Astrocyte (in vitro differentiated cells and primary cell): ENCODE measurements at regions not wholly inside any gene's neighbourhood (a gene's known extent, or its start where the extent isn't known, plus 50 kb on each side); places are given as distances from the start of the nearest gene placed in this dataset.

ENCODE experiments used
- DNase-seq: peaks from one replicate; pipeline ENCODE4 v3.0.0-alpha.2; 2010; ENCODE audit warnings: low read depth
- FAIRE-seq: peaks from 2 replicates; lab custom pipeline; 2011; peaks lifted over from hg19 to GRCh38; lab: Jason Lieb, UNC
- H2AFZ ChIP-seq: 2 replicates; pipeline ENCODE4 v1.6.0; 2012; ENCODE audit warnings: low read depth, low read length, inconsistent platforms
- H3K27ac ChIP-seq: 2 replicates; pipeline ENCODE4 v1.5.1; 2011; ENCODE audit warnings: low read depth, low read length, inconsistent platforms
- H3K27me3 ChIP-seq: 2 replicates; pipeline ENCODE4 v1.6.0; 2011; ENCODE audit warnings: low read length, inconsistent platforms; ENCODE audit not compliant: insufficient read depth
- H3K36me3 ChIP-seq: 2 replicates; pipeline ENCODE4 v1.5.1; 2011; ENCODE audit warnings: low read length, inconsistent platforms; ENCODE audit not compliant: insufficient read depth
- H3K4me1 ChIP-seq: 2 replicates; pipeline ENCODE4 v1.5.1; 2011; ENCODE audit warnings: low read length, inconsistent platforms; ENCODE audit not compliant: insufficient read depth
- H3K4me2 ChIP-seq: 2 replicates; pipeline ENCODE4 v1.6.0; 2012; ENCODE audit warnings: low read length, inconsistent platforms
- H3K4me3 ChIP-seq: 2 replicates; pipeline ENCODE4 v1.5.1; 2011; ENCODE audit warnings: low read depth, mild to moderate bottlenecking, low read length, inconsistent platforms; ENCODE audit not compliant: insufficient read depth
- H3K79me2 ChIP-seq: 2 replicates; pipeline ENCODE4 v1.6.0; 2012; ENCODE audit warnings: mild to moderate bottlenecking, low read length, inconsistent platforms; ENCODE audit not compliant: insufficient read depth
- H3K9ac ChIP-seq: 2 replicates; pipeline ENCODE4 v1.6.0; 2012; ENCODE audit warnings: mild to moderate bottlenecking, low read length, inconsistent platforms
- H3K9me3 ChIP-seq: 2 replicates; pipeline ENCODE4 v1.5.1; 2012; ENCODE audit warnings: low read depth, mild to moderate bottlenecking, low read length, inconsistent platforms; ENCODE audit not compliant: insufficient read depth
- H4K20me1 ChIP-seq: 2 replicates; pipeline ENCODE4 v1.6.0; 2012; ENCODE audit warnings: low read length, inconsistent platforms; ENCODE audit not compliant: insufficient read depth
- H3K27ac Mint-ChIP-seq: one replicate; pipeline ENCODE4 v1.8.0; 2021; ENCODE audit warnings: mild to moderate bottlenecking, mixed read lengths; ENCODE audit not compliant: unreplicated experiment
- H3K27me3 Mint-ChIP-seq: one replicate; pipeline ENCODE4 v1.8.0; 2021; ENCODE audit warnings: low read depth, mixed read lengths; ENCODE audit not compliant: unreplicated experiment
- H3K36me3 Mint-ChIP-seq: one replicate; pipeline ENCODE4 v1.8.0; 2021; ENCODE audit warnings: low read depth, mixed read lengths; ENCODE audit not compliant: unreplicated experiment
- H3K4me1 Mint-ChIP-seq: one replicate; pipeline ENCODE4 v1.8.0; 2021; ENCODE audit warnings: low read depth, mixed read lengths; ENCODE audit not compliant: unreplicated experiment
- H3K4me3 Mint-ChIP-seq: one replicate; pipeline ENCODE4 v1.8.0; 2021; ENCODE audit warnings: mild to moderate bottlenecking, moderate library complexity, mixed read lengths; ENCODE audit not compliant: unreplicated experiment
- H3K9me3 Mint-ChIP-seq: one replicate; pipeline ENCODE4 v1.8.0; 2021; ENCODE audit warnings: mild to moderate bottlenecking, mixed read lengths; ENCODE audit not compliant: unreplicated experiment
- EZH2 ChIP-seq: IDR thresholded peaks from 2 replicates; pipeline ENCODE4 v1.6.1; 2012; ENCODE audit warnings: mild to moderate bottlenecking, low read length, inconsistent platforms; ENCODE audit not compliant: insufficient read depth
- TF ChIP-seq, protein P1 (sequence below): IDR thresholded peaks from 2 replicates; pipeline ENCODE4 v1.5.1; 2011; ENCODE audit warnings: low read depth, mild to moderate bottlenecking, inconsistent platforms, low read length, moderate library complexity; ENCODE audit not compliant: insufficient read depth

DNA sequence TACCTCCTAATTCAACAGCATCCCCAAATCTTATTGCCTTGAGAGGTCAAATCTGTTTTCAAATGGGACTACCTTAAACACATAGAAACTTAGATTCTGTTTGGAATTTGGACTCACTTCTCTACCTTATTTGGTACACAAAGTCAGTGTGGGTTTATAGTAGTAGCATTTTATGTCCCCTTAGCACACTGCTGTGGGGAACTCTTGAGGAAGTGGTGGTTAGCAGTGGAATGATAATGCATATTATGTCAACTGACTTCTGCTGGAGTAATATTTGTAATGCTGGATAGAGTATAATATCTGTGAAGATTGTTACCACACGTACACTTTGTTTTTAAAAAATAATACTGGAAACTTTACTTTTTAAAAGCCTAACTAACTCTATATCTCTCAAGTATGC lies 386.3 kb downstream of the NDFIP2 start:
- H3K27ac Mint-ChIP-seq = peak overlapping the region; percentile 71
- Histone ChIP-seq H3K79me2 (no peaks in the 10 kb centered on the region), H3K9ac (no peak overlapping the region), H3K9me3 (no peaks in the 10 kb centered on the region), H3K4me2 (no peak overlapping the region), H3K27me3 (no peaks in the 10 kb centered on the region), H3K36me3 (no peaks in the 10 kb centered on the region), H2AFZ (no peak overlapping the region), H3K27ac (no peak overlapping the region), H3K4me1 (peaks cover 11% of the 10 kb centered on the region), H3K4me3 (no peak overlapping the region), H4K20me1 (no peaks in the 10 kb centered on the region)
- TF ChIP-seq, protein P1, sequence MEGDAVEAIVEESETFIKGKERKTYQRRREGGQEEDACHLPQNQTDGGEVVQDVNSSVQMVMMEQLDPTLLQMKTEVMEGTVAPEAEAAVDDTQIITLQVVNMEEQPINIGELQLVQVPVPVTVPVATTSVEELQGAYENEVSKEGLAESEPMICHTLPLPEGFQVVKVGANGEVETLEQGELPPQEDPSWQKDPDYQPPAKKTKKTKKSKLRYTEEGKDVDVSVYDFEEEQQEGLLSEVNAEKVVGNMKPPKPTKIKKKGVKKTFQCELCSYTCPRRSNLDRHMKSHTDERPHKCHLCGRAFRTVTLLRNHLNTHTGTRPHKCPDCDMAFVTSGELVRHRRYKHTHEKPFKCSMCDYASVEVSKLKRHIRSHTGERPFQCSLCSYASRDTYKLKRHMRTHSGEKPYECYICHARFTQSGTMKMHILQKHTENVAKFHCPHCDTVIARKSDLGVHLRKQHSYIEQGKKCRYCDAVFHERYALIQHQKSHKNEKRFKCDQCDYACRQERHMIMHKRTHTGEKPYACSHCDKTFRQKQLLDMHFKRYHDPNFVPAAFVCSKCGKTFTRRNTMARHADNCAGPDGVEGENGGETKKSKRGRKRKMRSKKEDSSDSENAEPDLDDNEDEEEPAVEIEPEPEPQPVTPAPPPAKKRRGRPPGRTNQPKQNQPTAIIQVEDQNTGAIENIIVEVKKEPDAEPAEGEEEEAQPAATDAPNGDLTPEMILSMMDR = no peak
- no peak for TF ChIP-seq EZH2
- peaks cover 30% of the 10 kb centered on the region for H3K4me1 Mint-ChIP-seq
- no peak overlapping the region for H3K4me3 Mint-ChIP-seq
- H3K27me3 Mint-ChIP-seq = no peaks in the 10 kb centered on the region
- H3K9me3 Mint-ChIP-seq = no peaks in the 10 kb centered on the region
- no peak for FAIRE-seq
- no peaks in the 10 kb centered on the region for H3K36me3 Mint-ChIP-seq
- peak; percentile 34 for DNase-seq

DNA sequence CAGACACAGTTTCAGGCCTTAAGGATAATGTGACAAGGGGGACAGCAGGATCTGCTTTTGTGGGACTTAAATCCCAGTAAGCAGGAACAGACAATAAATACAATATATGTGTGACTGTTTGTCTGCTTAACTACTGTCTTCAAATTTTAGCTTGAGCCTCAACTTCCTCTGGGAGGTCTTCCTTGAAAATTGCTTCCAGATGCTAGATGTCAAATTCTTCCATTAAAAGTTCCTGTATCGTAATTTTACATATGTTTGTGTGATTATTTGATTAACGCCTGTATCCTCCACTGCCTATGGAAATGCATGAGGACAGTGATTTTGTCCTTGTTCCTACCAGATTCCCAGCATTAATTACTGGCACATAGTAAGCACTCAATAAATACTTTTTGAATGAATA lies 385.5 kb downstream of the NDFIP2 start:
- H3K27ac Mint-ChIP-seq = no peak overlapping the region
- FAIRE-seq = no peak
- no peak overlapping the region for H3K27ac ChIP-seq

DNA sequence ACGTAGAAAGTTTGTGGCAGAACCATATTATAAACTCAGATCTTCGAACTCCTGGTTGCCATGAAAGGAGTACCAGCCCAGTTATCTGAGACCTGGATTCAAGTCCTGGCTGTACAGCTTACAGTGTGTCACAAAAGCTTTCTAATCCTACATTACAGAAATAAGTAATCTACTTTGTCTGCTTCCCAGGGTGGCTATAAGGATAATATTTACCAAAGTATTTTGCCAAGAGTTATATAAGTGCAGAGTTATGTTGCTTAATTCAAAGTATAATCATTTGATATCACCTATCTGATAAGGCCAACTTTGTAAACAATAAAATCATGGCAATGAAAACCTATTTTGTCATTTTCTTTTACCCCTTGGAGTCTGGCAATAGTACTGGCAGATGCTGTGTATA lies 381.6 kb downstream of the NDFIP2 start:
- Histone ChIP-seq H3K36me3 (no peaks in the 10 kb centered on the region), H3K79me2 (no peaks in the 10 kb centered on the region), H3K4me1 (no peaks in the 10 kb centered on the region), H3K9ac (no peak overlapping the region), H3K9me3 (no peaks in the 10 kb centered on the region), H2AFZ (no peak overlapping the region), H4K20me1 (no peaks in the 10 kb centered on the region), H3K27ac (no peak overlapping the region), H3K27me3 (no peaks in the 10 kb centered on the region), H3K4me2 (no peak overlapping the region), H3K4me3 (no peak overlapping the region)
- TF ChIP-seq EZH2 = no peak
- TF ChIP-seq, protein P1 = no peak
- Mint-ChIP-seq H3K36me3 (no peaks in the 10 kb centered on the region), H3K4me3 (no peak overlapping the region), H3K4me1 (peaks cover 10% of the 10 kb centered on the region), H3K27ac (no peak overlapping the region), H3K27me3 (no peaks in the 10 kb centered on the region), H3K9me3 (peaks cover 2% of the 10 kb centered on the region)
- DNase-seq (no peak), FAIRE-seq (no peak)

More for the DNA sequence above, 385.5 kb downstream of the NDFIP2 start:
- no peak for DNase-seq
- Histone ChIP-seq H3K79me2 (no peaks in the 10 kb centered on the region), H3K4me3 (no peak overlapping the region), H2AFZ (no peak overlapping the region), H4K20me1 (no peaks in the 10 kb centered on the region), H3K4me2 (no peak overlapping the region), H3K9ac (no peak overlapping the region), H3K4me1 (peaks cover 11% of the 10 kb centered on the region), H3K27me3 (no peaks in the 10 kb centered on the region), H3K36me3 (no peaks in the 10 kb centered on the region), H3K9me3 (no peaks in the 10 kb centered on the region)
- no peaks in the 10 kb centered on the region for H3K36me3 Mint-ChIP-seq
- H3K4me1 Mint-ChIP-seq = peaks cover 30% of the 10 kb centered on the region
- TF ChIP-seq, protein P1 = no peak
- TF ChIP-seq EZH2 = no peak
- no peak overlapping the region for H3K4me3 Mint-ChIP-seq
- no peaks in the 10 kb centered on the region for H3K9me3 Mint-ChIP-seq
- no peaks in the 10 kb centered on the region for H3K27me3 Mint-ChIP-seq
